ENCODE measurements at regions not wholly inside any gene's neighbourhood (a gene's known extent, or its start where the extent isn't known, plus 50 kb on each side); places are given as distances from the start of the nearest gene placed in this dataset.

DNA sequence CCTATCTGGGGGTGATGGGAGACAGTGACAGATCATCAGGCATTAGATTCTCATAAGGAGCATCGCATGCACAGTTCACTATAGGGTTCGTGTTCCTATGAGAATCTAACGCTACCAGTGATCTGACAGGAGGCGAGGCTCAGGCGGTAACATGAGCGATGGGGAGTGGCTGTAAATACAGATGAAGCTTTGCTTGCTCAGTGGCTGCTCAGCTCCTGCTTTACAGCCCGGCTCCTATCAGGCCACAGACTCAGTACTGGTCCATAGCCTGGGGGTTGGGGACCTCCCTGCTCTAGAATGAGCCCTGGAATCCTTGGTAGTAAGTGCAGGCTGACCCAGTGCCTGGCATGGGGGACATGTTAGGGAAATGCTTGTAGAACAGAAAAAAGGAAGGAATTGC lies 426.0 kb downstream of the TYW1 start:
- Histone ChIP-seq H3K4me1 (replicated peaks) (no peaks in the 10 kb centered on the region), H3K36me3 (no peaks in the 10 kb centered on the region), H3K27ac (no peak overlapping the region), H3K27me3 (replicated peaks; ENCODE audit: insufficient read depth) (no peaks in the 10 kb centered on the region), H3K4me3 (no peak overlapping the region), H3K9me3 (no peaks in the 10 kb centered on the region)
- no peak for DNase-seq (ENCODE audit: low spot score)
- 94% methylated on average over 7 of the region's 7 CpGs for WGBS
- intact Hi-C loops (cut with DNase I): no loop called here
- TF ChIP-seq POLR2AphosphoS5 (IDR thresholded peaks at IDR 0.05) (no peak), POLR2A (IDR thresholded peaks at IDR 0.05) (no peak)
- TF ChIP-seq, protein P1, sequence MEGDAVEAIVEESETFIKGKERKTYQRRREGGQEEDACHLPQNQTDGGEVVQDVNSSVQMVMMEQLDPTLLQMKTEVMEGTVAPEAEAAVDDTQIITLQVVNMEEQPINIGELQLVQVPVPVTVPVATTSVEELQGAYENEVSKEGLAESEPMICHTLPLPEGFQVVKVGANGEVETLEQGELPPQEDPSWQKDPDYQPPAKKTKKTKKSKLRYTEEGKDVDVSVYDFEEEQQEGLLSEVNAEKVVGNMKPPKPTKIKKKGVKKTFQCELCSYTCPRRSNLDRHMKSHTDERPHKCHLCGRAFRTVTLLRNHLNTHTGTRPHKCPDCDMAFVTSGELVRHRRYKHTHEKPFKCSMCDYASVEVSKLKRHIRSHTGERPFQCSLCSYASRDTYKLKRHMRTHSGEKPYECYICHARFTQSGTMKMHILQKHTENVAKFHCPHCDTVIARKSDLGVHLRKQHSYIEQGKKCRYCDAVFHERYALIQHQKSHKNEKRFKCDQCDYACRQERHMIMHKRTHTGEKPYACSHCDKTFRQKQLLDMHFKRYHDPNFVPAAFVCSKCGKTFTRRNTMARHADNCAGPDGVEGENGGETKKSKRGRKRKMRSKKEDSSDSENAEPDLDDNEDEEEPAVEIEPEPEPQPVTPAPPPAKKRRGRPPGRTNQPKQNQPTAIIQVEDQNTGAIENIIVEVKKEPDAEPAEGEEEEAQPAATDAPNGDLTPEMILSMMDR (IDR thresholded peaks at IDR 0.05): no peak

DNA sequence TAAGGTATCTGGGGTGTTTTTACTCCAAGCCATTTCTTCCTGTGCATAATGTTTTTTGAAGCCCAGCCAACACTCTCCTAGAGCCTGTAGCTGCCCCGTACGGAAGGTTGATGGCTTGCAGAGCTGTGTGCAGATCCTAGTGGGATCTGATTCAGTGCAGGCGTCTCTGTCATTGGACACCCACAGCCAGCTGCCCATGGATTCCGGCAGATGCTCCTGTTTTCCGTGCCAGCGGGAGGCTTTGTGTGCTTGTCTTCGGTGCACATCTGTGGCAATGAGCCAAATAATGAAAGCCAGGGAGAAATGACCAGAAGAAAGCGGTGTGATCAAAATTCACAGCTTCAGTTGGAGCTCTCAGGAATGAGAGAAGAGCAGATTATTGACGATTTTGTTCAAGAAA lies 426.4 kb downstream of the TYW1 start:
- Histone ChIP-seq H3K27me3 (replicated peaks; ENCODE audit: insufficient read depth) (no peaks in the 10 kb centered on the region), H3K4me3 (no peak overlapping the region), H3K36me3 (no peaks in the 10 kb centered on the region), H3K27ac (no peak overlapping the region), H3K9me3 (no peaks in the 10 kb centered on the region), H3K4me1 (replicated peaks) (no peaks in the 10 kb centered on the region)
- intact Hi-C loops (cut with DNase I): no loop called here
- TF ChIP-seq POLR2A (IDR thresholded peaks at IDR 0.05) (no peak), POLR2AphosphoS5 (IDR thresholded peaks at IDR 0.05) (no peak)
- TF ChIP-seq, protein P1 (IDR thresholded peaks at IDR 0.05): no peak
- no peak for DNase-seq (ENCODE audit: low spot score)
- WGBS: 23% methylated on average over 9 of the region's 9 CpGs

DNA sequence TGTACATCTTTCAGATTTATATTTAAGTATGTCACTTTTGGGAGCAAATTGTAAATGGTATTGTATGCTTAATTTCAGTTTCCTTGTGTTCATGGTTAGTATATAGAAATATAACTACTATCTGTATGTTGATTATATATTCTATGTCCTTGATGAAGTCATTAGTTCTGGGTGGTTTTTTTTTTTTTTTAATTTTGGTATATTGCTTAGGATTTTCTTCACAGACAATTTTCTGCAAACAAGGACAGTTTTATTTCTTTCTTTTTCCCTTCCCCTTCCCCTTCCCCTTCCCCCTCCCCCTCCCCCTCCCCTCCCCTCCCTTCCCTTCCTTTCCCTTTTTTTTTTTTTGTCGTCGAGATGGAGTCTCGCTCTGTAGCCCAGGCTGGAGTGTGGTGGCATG lies 430.0 kb downstream of the TYW1 start:
- H3K4me3 ChIP-seq: no peak overlapping the region
- TF ChIP-seq, protein P1 (IDR thresholded peaks at IDR 0.05): no peak
- no peak for TF ChIP-seq POLR2AphosphoS5 (IDR thresholded peaks at IDR 0.05)
- no peak for TF ChIP-seq POLR2A (IDR thresholded peaks at IDR 0.05)
- H3K9me3 ChIP-seq: no peaks in the 10 kb centered on the region
- intact Hi-C loops (cut with DNase I): no loop called here
- H3K36me3 ChIP-seq: no peaks in the 10 kb centered on the region
- DNase-seq (ENCODE audit: low spot score): no peak
- no peak overlapping the region for H3K27ac ChIP-seq
- H3K27me3 ChIP-seq (replicated peaks; ENCODE audit: insufficient read depth): no peaks in the 10 kb centered on the region
- no peaks in the 10 kb centered on the region for H3K4me1 ChIP-seq (replicated peaks)
- WGBS: 76% methylated on average over 3 of the region's 3 CpGs

DNA sequence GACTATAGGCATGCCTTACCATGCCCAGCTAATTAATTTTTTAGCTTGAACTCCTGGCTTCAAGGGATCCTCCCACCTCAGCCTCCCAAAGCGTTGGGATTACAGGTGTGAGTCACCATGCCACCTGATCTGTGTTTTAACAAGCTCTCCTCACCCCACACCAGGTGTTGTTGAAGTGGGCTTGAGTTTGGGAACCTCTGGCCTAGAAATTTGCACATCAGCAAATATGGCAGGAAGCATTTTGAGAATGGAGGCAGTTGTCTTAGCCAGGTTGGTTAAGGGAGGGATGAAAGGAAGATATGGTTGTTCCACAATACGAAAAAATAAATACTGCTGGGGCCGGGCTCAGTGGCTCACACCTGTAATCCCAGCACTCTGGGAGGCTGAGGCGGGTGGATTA lies 433.1 kb downstream of the TYW1 start:
- intact Hi-C loops (cut with DNase I): no loop called here
- no peak for DNase-seq (ENCODE audit: low spot score)
- Histone ChIP-seq H3K36me3 (no peaks in the 10 kb centered on the region), H3K27me3 (replicated peaks; ENCODE audit: insufficient read depth) (no peaks in the 10 kb centered on the region), H3K4me1 (replicated peaks) (no peaks in the 10 kb centered on the region), H3K9me3 (no peaks in the 10 kb centered on the region), H3K4me3 (no peak overlapping the region), H3K27ac (no peak overlapping the region)
- TF ChIP-seq, protein P1 (IDR thresholded peaks at IDR 0.05): no peak
- no peak for TF ChIP-seq POLR2AphosphoS5 (IDR thresholded peaks at IDR 0.05)
- TF ChIP-seq POLR2A (IDR thresholded peaks at IDR 0.05): no peak
- 90% methylated on average over 4 of the region's 4 CpGs for WGBS

DNA sequence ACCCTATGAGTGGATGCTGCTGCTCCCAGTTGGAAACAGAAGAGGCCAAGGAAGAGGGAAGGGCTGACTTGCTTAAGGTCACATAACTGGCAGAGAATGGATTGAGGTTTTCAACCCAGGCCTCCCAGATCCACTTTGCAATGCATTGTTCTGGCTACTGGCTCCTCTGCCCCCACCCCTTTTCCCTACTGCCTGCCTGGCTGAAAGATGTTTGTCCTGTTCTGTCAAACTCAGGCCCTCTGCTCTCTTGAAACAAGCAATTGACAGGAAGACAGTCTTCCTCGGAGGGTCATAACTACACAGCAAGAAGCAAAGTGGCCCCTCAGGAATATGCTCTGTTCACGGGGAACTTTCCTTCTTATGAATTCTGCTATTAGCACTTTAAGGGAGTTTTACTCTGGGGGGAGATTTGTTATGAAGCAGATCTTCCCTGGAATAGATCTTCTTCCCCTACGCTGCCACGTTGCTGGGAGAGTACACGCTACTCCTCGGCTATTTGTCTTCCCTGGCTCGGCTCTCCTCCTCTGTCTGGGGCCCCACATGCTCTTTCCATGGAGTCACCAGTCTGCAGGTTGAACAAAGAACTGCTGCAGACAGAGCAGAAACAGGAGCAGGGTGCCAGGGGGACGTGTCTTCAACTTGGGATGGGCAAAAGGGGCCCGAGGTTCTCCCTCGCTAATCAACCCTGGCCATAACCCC lies 436.1 kb downstream of the TYW1 start:
- 61% methylated on average over 10 of the region's 10 CpGs for WGBS

More for the DNA sequence above, 436.1 kb downstream of the TYW1 start:
- no peak for TF ChIP-seq POLR2A (IDR thresholded peaks at IDR 0.05)
- no peak for TF ChIP-seq POLR2AphosphoS5 (IDR thresholded peaks at IDR 0.05)
- TF ChIP-seq, protein P1 (IDR thresholded peaks at IDR 0.05): no peak
- H3K27me3 ChIP-seq (replicated peaks; ENCODE audit: insufficient read depth): no peaks in the 10 kb centered on the region
- no peaks in the 10 kb centered on the region for H3K9me3 ChIP-seq
- no peaks in the 10 kb centered on the region for H3K4me1 ChIP-seq (replicated peaks)
- no peak overlapping the region for H3K4me3 ChIP-seq
- DNase-seq (ENCODE audit: low spot score): no peak
- H3K27ac ChIP-seq: peak overlapping the region in 1 of 2 donors; percentile 19
- intact Hi-C loops (cut with DNase I): no loop called here
- no peaks in the 10 kb centered on the region for H3K36me3 ChIP-seq
